Panc1 (cell line): ENCODE measurements at regions not wholly inside any gene's neighbourhood (a gene's known extent, or its start where the extent isn't known, plus 50 kb on each side); places are given as distances from the start of the nearest gene placed in this dataset.
A peak's percentile ranks its signal among the peaks of the same experiment; 100 is the strongest.

ENCODE experiments used
- ATAC-seq: fragments of 200-7000 bp; cut with Tn5 transposase; 2 replicates; pipeline ENCODE4 v1.9.1; 2020; ENCODE audit warnings: mild to moderate bottlenecking, moderate library complexity
- BruUV-seq: library from RNA; stranded (reverse); fragments of 400-500 nt; replicated peaks from 2 replicates; lab custom pipeline; 2021; lab: Mats Ljungman, UMichigan
- CTCF ChIA-PET: fragments of 300-600 bp; sonication (Branson Sonifier 250); formaldehyde crosslinking; loops from one replicate; lab custom pipeline; 2022; ENCODE audit warnings: antibody characterized with exemption; lab: Charles Lee
- POLR2A ChIA-PET: fragments of 300-600 bp; sonication (Branson Sonifier 250); formaldehyde crosslinking; loops from one replicate; lab custom pipeline; 2022; ENCODE audit warnings: antibody characterized with exemption; lab: Charles Lee
- DNase-seq: peaks from one replicate; pipeline ENCODE4 v3.0.0-alpha.2; 2010; ENCODE audit warnings: low read depth, low spot score
- H3K27ac ChIP-seq: 2 replicates; pipeline ENCODE4 v1.5.1; 2011; ENCODE audit warnings: mild to moderate bottlenecking, low read length, inconsistent platforms
- H3K27me3 ChIP-seq: fragments of 200-500 bp; sonication (Bioruptor generic); 2 replicates; pipeline ENCODE4 v1.6.0; 2014; ENCODE audit warnings: low read length, inconsistent platforms; ENCODE audit not compliant: control insufficient read depth, insufficient read depth
- H3K36me3 ChIP-seq: fragments of 200-500 bp; sonication (Bioruptor generic); 2 replicates; pipeline ENCODE4 v1.5.1; 2014; ENCODE audit warnings: inconsistent platforms, mild to moderate bottlenecking, low read length, moderate library complexity; ENCODE audit not compliant: control insufficient read depth, insufficient read depth
- H3K4me1 ChIP-seq: 2 replicates; pipeline ENCODE4 v1.5.1; 2011; ENCODE audit warnings: inconsistent platforms, mild to moderate bottlenecking, low read length, moderate library complexity; ENCODE audit not compliant: control insufficient read depth, insufficient read depth
- H3K4me3 ChIP-seq, 2 experiments: 2 replicates each; pipeline ENCODE4 v1.5.1; 2011 to 2012; ENCODE audit warnings: low read depth in 2 of 2, low read length in 2 of 2, mild to moderate bottlenecking in 2 of 2, inconsistent platforms in 1 of 2, moderate library complexity in 1 of 2
- H3K9me3 ChIP-seq: fragments of 200-500 bp; sonication (Bioruptor generic); 2 replicates; pipeline ENCODE4 v1.5.1; 2014; ENCODE audit warnings: low read depth, mild to moderate bottlenecking, inconsistent platforms, low read length, moderate library complexity; ENCODE audit not compliant: control insufficient read depth, insufficient read depth
- POLR2AphosphoS5 ChIP-seq: IDR thresholded peaks from 2 replicates; pipeline ENCODE4 v1.6.1; 2012; ENCODE audit warnings: mild to moderate bottlenecking, low read depth, low read length, moderate library complexity
- SIN3A ChIP-seq: IDR thresholded peaks from 2 replicates; pipeline ENCODE4 v1.6.1; 2012; ENCODE audit warnings: low read depth, mild to moderate bottlenecking, low read length, moderate library complexity, borderline replicate concordance; ENCODE audit not compliant: insufficient read depth
- TCF7L2 ChIP-seq: IDR thresholded peaks from 2 replicates; pipeline ENCODE4 v1.6.1; 2011; ENCODE audit warnings: mild to moderate bottlenecking, low read depth, low read length, inconsistent platforms
- in situ Hi-C: cut with HindIII; loops from 2 replicates; pipeline ENCODE4 v1.10.0; 2016; ENCODE audit warnings: low sequenced_read_pairs, low pct_unique_long_range_greater_than_20kb
- intact Hi-C: fragments of 100-400 bp; cut with micrococcal nuclease; formaldehyde crosslinking; loops from one replicate; pipeline ENCODE4 v1.10.0; 2022; ENCODE audit not compliant: unreplicated experiment
- TF ChIP-seq, protein P1 (sequence below): fragments of 450-650 bp; IDR thresholded peaks from 2 replicates; pipeline ENCODE4 v1.5.1; 2017; ENCODE audit warnings: mild to moderate bottlenecking
- TF ChIP-seq, protein P2 (sequence below), 2 experiments: IDR thresholded peaks; 2 replicates each; pipeline ENCODE4 v1.6.1; 2011 to 2012; ENCODE audit warnings: low read depth in 2 of 2, control low read depth in 1 of 2, low read length in 1 of 2, mild to moderate bottlenecking in 1 of 2, moderate library complexity in 1 of 2; ENCODE audit not compliant: insufficient read depth in 1 of 2

DNA sequence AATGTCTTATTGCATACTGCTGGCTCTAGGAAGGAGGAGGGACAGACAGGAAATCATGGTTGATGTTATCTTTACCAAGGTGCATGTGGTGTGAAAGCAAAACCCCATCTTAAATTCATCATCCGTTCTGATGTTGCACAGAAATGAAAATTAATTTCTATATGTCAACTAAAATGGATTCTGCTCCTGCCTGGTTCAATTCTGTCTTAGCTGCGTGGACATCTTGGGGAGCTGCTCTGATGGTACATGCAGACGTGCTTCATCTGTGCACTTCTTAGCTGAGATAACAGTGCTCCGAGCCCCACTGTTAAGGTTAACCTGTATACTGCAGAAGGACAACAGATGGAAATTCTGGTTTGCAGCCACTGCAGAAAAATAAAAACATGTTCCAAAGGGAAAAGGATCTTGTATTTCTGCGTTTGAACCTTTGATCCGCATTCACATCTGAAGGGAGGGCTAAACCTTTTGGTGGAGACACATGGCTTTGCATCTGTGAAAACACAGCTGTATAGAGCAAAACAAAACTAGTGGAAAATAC is 155.6 kb downstream of the TM9SF2 start:
- no peak overlapping the region for H3K4me3 ChIP-seq
- H3K9me3 ChIP-seq = no peaks in the 10 kb centered on the region
- POLR2A ChIA-PET = no interaction called here
- BruUV-seq = no TSS peak
- H3K27ac ChIP-seq = no peak overlapping the region
- no peaks in the 10 kb centered on the region for H3K27me3 ChIP-seq
- DNase-seq (no peak), ATAC-seq (no peak)
- CTCF ChIA-PET = interaction anchor here (0.5 kb wide), 1 partner anchor 210 kb away, joined by 3 read pairs; no protein-coding TSS in a partner anchor
- no peaks in the 10 kb centered on the region for H3K36me3 ChIP-seq
- TF ChIP-seq, protein P1, sequence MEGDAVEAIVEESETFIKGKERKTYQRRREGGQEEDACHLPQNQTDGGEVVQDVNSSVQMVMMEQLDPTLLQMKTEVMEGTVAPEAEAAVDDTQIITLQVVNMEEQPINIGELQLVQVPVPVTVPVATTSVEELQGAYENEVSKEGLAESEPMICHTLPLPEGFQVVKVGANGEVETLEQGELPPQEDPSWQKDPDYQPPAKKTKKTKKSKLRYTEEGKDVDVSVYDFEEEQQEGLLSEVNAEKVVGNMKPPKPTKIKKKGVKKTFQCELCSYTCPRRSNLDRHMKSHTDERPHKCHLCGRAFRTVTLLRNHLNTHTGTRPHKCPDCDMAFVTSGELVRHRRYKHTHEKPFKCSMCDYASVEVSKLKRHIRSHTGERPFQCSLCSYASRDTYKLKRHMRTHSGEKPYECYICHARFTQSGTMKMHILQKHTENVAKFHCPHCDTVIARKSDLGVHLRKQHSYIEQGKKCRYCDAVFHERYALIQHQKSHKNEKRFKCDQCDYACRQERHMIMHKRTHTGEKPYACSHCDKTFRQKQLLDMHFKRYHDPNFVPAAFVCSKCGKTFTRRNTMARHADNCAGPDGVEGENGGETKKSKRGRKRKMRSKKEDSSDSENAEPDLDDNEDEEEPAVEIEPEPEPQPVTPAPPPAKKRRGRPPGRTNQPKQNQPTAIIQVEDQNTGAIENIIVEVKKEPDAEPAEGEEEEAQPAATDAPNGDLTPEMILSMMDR = no peak
- no peak for TF ChIP-seq POLR2AphosphoS5
- TF ChIP-seq SIN3A = no peak
- TF ChIP-seq TCF7L2 = no peak
- TF ChIP-seq, protein P2, sequence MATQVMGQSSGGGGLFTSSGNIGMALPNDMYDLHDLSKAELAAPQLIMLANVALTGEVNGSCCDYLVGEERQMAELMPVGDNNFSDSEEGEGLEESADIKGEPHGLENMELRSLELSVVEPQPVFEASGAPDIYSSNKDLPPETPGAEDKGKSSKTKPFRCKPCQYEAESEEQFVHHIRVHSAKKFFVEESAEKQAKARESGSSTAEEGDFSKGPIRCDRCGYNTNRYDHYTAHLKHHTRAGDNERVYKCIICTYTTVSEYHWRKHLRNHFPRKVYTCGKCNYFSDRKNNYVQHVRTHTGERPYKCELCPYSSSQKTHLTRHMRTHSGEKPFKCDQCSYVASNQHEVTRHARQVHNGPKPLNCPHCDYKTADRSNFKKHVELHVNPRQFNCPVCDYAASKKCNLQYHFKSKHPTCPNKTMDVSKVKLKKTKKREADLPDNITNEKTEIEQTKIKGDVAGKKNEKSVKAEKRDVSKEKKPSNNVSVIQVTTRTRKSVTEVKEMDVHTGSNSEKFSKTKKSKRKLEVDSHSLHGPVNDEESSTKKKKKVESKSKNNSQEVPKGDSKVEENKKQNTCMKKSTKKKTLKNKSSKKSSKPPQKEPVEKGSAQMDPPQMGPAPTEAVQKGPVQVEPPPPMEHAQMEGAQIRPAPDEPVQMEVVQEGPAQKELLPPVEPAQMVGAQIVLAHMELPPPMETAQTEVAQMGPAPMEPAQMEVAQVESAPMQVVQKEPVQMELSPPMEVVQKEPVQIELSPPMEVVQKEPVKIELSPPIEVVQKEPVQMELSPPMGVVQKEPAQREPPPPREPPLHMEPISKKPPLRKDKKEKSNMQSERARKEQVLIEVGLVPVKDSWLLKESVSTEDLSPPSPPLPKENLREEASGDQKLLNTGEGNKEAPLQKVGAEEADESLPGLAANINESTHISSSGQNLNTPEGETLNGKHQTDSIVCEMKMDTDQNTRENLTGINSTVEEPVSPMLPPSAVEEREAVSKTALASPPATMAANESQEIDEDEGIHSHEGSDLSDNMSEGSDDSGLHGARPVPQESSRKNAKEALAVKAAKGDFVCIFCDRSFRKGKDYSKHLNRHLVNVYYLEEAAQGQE (IDR thresholded peaks at IDR 0.05; ENCODE audit: insufficient read depth in 1 of 2, low read depth in 2 of 2, low read length in 1 of 2) = no peak
- intact Hi-C loops (loop anchor here (5.0 to 10.0 kb wide), 4 partner anchors 248 to 858 kb away; no protein-coding TSS in a partner anchor), in situ Hi-C loops (no loop called here)
- H3K4me1 ChIP-seq = peaks cover 12% of the 10 kb centered on the region

DNA sequence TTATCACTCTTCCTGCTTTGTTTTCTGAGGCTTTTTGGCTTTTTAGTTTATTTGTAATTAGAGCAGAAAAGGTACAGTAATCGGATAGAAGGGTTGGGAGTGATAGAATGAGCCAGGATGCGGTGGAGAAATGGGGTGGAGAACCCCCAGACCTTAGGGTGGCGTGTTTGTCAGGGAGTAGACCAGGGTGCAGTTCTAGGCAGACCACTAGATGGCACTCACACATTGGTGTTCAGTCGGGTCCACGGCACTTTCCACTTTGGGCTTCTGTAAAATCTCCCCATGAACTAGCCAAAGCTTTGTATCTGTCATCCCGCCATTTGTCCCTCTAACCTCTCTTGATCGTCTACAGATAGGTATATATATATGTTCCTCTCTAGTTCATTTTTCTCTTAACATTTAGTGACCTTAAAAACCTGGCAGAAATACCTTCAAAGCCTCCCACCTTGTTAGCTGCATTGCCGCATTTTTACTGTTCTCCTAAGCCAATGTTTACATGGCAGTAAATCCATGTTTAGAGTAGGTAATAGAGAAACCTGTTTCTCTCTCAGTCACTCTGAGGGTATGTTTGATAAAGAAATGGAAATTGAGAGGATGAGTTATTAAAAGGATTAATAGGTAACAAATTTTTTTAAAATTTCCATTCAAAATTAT is 154.9 kb downstream of the TM9SF2 start:
- Histone ChIP-seq H3K4me1 (peaks cover 12% of the 10 kb centered on the region), H3K9me3 (no peaks in the 10 kb centered on the region), H3K4me3 (no peak overlapping the region), H3K36me3 (no peaks in the 10 kb centered on the region), H3K27me3 (no peaks in the 10 kb centered on the region), H3K27ac (peak overlapping the region; percentile 44; the same call in 1 of the 2 replicates)
- TF ChIP-seq TCF7L2 = no peak
- TF ChIP-seq, protein P1 = peak; percentile 78
- BruUV-seq = no TSS peak
- ChIA-PET CTCF (interaction anchor here (0.5 kb wide), 1 partner anchor 209 kb away, joined by 3 read pairs; no protein-coding TSS in a partner anchor), POLR2A (interaction anchor here (0.5 kb wide), 1 partner anchor 235 kb away, joined by 6 read pairs; no protein-coding TSS in a partner anchor)
- intact Hi-C loops = loop anchor here (5.0 to 10.0 kb wide), 4 partner anchors 249 to 859 kb away; no protein-coding TSS in a partner anchor
- in situ Hi-C loops = no loop called here
- ATAC-seq = peak; percentile 87
- peak; percentile 61 for DNase-seq
